Embryonic facial prominence (tissue), 1 donor: ENCODE measurements at regions not wholly inside any gene's neighbourhood (a gene's known extent, or its start where the extent isn't known, plus 50 kb on each side); places are given as distances from the start of the nearest gene placed in this dataset.
"Not testable (repeated sequence)": the region's sequence is repeated elsewhere in the genome, so short reads cannot be mapped to it uniquely, and the experiment has no call there.

ENCODE experiments used
- DNase-seq: peaks from one replicate; pipeline ENCODE4 v3.0.0-alpha.2; 2016; ENCODE audit errors: extremely low spot score

GRCh38 chr6:169144356-169144755 is 109.3 kb downstream of the THBS2 start:
- DNase-seq, result no peak

DNA sequence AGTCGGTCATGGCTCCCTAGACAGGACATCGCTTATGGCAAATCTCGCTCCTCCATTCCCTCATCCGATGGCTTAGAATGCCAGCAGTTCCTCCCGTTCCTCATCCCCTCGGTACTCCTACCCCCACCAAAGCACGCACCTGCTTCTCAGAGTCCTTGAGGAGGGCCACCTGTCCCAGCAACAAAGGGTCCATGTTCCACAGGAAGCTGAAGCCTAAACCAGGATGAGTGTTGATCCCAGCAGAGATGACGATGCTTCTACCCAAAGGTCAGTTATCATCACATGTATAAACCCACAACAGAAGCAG is 111.2 kb downstream of the THBS2 start:
- DNase-seq, result no peak

DNA sequence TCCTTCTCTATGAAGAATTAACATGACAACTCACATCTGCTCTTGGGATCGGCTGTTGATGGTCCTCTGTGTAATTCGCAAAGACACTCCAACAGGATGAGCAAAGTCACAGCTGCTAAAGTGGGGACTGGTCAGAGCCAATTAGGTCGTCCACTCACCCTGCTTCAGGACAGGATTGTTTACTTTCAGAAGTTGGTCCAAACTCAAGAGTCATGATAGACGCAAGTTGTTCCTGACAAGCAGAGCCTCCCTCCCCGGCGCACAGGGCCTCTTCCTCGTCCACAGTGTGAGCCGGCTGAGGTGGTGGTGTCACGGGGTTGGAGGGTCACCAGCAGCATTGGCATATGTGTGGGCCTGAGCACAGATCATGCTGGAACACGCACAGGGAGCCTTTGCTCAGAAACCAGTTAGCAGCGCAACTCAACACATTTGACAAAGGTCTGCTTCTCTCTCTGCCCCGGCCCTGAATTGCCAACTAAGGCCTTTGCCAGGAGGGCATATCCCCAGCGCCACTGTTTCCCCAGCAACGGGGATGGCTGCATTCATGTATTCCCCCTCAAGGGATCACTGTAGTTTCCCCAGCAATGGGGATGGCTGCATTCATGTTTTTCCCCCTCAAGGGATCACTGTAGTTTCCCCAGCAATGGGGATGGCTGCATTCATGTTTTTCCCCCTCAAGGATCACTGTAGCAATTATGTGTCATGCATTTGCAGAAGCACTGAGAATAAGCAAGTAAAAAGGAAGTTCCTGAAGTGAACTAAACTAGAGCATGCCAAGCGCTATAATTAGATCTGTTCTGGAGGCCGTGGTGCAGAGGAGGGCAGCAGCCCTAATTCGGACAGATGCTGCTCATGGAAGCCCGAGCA is 111.7 kb downstream of the THBS2 start:
- DNase-seq, result no peak

- no peak for DNase-seq
These were observed 112.6 kb downstream of the THBS2 start for GRCh38 chr6:169140986-169141495.

DNA sequence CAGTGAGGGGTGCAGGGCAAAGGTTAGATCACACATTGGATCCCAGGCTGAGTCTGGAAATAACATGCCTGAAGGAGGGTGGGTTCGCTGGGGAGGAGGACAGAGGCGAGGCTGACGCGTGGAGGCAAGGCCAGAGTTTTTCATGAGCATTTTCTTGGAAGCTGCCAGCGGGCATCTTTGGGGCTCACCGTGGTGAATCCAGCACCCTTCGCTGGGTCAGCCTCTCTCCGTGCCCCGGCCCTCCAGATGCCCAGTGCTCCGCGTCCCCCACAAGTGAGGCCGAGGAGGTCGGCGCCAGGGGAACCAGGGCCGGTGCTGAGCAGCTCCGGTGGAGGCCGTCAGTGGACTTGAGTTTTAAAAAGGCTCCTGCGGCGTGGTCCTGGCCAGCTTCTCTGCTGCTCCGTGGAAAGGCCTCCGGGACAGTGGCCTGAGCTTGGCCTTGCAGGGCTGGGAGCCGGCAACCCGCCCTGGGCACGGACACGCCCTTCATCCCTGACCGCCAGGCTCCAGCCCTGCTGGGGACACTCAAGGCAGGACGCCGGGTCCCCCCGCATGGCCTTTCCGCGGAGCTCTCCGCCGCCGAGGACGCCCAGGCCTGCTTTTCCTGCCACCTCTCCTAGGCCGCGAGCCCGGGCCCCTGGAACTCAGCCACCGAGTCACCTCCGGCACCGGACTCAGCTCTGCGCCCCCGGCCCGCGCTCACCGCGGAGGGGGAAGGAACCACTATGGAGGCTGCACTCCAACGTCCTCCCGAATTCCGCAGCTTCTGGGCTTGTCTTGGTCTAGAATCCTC is 114.3 kb downstream of the THBS2 start:
- no peak for DNase-seq

DNA sequence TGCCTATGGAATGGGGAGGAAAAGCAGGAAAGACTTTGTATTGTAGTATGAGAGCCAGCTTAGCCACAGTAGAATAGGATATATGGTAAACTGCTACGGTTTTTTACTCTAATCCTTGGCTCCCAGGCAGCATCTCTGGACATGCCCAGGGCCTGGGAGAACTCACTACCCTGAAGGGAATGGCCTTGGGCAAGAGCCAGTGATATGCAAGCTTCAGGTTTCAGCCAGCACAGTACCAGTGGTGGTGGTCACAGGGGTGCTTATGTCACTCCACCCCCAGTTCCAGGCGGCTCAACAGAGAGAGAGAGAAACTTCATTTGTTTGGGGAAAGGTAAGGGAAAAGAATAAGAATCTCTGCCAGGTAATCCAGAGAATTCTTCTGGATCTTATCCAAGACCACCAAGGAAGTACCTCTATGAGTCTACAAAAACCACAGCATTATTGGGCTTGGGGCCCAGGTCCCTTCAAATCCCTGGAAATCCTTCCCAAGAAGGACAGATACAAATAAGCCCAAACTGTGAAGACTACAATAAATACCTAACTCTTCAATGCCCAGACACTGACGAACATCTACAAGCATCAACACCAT is 121.2 kb downstream of the THBS2 start:
- no peak for DNase-seq

DNA sequence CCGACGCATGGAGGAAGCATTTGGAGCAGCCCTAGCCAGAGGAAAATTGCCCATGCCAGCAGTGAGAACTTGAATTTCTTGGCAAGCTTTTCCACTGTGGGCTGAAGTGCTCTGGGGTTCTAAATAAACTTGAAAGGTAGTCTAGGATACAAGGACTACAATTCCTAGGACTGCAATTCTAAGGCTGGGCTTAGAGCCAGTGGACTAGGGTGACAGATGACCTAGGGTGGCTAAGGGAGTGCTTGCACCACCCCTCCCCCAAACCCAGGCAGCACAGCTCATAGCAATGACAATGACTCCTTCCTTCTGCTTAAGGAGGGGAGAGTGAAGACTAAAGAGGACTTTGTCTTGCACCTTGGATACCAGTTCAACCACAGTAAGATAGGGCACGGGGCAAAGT is 122.3 kb downstream of the THBS2 start:
- DNase-seq, result no peak

- no peak for DNase-seq
These were observed 123.5 kb downstream of the THBS2 start for GRCh38 chr6:169130113-169130512.

DNA sequence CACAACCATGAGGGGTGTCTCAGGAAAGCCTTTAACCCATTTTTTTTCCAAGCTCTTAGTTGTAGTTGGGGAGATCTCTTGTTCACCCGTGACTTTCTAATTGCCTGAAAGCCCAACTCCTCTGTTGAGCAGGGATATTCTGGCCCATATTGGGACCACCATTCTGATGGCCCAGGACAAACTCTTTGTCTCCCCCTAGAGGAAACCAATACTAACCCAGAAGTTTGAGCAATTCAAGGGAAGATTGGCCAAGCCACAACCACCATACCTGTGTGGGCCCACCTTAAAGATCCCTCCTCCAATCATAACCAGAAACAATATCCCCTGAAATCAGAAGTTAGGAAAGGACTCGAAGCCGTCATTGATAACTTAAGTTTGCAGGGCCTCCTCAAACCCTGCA is 132.6 kb downstream of the THBS2 start:
- no peak for DNase-seq

DNA sequence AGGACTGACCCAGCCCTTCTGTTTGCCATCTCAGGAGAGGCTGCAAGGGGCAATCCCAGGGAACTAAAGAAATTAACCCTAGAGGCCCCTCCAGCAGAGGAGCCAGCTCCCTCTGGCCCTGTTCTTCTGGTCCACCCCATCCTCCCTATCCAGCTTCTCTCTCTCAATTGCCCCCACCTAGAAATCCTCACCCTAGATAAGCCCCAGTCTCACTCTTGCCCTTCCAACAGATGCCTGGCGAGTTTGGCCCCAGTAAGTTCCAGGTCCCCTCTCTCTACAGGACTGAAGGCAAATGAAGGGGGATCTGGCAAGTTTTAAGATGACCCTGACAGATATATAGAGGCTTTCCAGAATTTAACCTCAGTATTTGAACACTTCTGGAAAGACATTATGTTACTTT is 134.0 kb downstream of the THBS2 start:
- no peak for DNase-seq

GRCh38 chr6:169118346-169118830 is 135.3 kb downstream of the THBS2 start:
- DNase-seq, result no peak

- no peak for DNase-seq
These were observed 136.0 kb downstream of the THBS2 start for GRCh38 chr6:169117663-169118062.

DNA sequence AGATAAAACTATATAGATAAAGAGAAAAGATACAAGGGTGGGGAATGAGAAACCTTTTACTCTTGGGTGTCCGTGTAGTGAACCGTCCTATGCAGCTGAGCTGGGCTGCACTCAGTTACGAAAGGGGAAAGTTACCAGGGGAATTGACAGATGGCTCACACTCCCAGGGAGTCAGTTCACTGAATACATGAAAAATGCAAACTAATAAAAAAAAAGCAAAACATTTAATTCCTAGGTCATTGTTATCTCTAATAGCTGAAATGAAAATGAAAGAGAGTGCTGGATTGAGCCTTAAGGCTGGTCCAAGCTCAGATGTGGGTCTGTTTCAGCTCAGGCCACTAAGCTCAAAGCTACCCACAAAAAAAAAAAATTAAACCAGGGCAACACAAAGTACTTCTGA is 138.0 kb downstream of the THBS2 start:
- no peak for DNase-seq

DNA sequence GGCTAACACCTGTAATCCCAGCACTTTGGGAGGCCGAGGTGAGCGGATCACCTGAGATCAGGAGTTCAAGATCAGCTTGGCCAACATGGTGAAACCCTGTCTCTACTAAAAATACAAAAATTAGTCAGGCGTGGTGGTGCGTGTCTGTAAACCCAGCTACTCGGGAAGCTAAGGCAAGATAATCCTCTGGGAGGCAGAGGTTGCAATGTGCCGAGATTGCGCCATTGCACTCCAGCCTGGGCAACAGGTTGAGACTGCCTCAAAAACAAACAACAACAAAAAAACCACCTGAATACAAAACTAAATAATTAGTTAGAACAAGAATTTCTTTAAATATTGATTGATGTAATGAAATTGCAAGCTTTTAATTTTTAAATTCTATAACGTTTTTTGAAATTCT is 139.0 kb downstream of the THBS2 start:
- not testable (repeated sequence) for DNase-seq

DNA sequence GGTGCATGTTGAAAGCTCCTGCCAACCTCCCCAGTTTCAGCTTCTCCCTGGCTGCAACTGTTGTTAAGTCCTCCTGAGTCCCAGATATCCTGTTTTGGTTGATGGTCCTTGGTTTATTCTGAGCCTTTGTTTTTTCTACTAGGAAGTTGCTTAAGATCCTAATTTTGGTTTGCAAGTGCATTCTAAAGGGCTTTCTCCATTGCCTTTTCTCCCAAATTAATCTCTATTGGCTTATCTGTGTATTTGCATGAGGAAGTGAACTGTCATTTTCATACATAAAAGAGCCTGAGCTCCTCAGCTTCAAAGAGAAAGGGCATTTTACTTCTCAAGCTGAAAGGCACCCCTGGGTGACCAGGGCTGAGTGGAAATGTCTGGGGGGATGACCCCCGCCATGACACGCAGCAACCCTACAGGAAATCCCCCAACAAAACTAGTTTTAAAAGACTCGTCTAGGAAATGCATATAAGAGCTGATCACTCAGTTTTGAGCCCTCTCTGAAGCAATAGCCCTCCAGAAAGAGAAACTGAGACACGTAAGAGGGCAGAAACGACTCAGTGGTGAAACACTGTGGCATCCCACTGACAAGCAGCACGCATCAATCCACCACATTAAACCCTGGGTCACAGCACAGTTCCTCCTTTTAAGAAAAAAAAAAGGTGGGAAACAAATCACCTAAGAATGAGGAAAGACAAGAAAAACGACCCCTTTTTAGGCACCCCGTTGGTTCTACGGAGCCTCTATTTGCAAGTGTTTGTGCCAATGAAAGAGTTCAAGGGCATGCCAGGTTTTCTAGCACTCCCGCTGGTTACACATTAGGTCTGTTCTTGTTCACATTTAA is 140.9 kb downstream of the THBS2 start:
- no peak for DNase-seq

DNA sequence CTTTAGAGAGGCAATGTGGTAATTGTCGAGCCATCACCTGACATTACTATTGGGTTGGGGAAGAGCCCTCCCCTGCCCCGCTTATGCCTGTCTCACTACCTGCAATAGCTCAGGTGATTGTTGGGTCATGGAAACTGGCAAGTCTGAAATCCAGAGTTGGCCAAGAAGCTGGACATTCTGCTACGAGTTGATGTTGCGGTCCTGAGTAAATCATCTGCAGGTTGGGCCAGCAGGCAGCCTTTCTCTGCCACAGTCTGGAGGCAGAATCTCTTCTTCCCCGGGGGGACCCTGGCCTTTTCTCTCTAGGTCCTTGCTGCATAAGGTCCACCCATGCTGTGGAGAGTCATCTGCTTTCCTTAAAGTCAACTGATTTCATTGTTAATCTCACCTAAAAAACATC is 142.4 kb downstream of the THBS2 start:
- DNase-seq, result no peak

DNA sequence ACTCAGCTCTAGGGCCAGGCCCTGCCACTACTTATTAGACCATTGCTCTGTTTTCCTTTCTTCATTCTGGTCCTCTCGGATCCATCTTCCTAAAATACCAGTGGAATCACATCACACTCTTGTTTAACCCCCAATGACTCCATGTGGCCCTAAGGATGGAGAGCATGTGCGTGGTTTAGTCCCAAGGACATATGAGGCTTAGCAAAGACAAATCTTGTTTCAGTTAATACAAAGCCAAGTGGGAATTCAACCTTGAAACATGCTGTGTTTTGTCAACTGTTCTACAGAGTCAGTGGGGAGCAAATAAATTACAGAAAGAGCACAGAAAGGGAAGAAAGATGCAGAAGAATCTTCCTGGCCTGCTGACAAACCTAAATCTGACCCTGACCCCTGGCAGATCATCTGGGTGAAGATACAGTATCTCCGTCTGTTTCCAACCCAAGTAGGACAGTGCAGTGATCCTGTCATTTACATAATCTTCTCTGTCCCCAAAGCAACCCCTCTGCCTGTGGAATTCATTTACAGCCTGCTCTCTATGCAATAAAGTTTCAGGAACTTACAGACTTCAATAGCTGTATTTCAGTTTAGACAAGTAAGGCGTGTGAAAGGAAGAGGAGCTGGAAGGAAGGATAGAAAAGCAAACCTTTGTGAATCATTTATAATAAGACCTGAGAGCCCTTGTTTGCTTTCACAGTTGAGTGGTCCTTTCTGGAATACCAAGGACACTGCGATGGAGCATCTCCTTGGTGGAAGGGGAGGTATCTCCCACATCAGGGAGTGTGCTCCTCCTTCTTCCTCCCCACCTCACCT is 144.0 kb downstream of the THBS2 start:
- DNase-seq, result no peak

GRCh38 chr6:169108753-169109152 is 144.9 kb downstream of the THBS2 start:
- DNase-seq, result no peak

- DNase-seq, result no peak
These were observed 147.5 kb downstream of the THBS2 start for GRCh38 chr6:169106176-169106575.

DNA sequence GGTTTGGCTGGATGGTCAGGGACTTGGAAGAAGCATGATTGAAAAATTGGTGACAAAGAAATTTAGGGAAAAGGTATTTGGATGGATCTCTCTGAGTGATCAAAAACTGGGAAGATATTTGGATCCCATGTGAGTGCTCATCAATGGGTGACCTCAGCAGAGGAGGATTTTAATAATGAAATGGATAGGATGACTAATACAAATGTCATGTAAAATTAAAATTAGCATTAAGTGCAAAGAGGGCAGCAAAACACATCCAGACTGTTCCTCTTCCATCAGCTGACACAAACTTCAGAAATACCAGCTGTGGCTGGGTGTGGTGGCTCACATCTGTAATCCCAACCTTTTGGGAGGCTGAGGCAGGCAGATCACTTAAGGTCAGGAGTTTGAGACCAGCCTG is 151.7 kb downstream of the THBS2 start:
- no peak for DNase-seq
